Neural progenitor cell (in vitro differentiated cells): ENCODE measurements at regions not wholly inside any gene's neighbourhood (a gene's known extent, or its start where the extent isn't known, plus 50 kb on each side); places are given as distances from the start of the nearest gene placed in this dataset.

Experiments used
- CTCF ChIP-seq: fragments of 200-600 bp; sonication (generic); IDR thresholded peaks from 2 replicates; pipeline ENCODE4 v1.5.1; 2017; ENCODE audit warnings: antibody characterized with exemption, mild to moderate bottlenecking
- EZH2 ChIP-seq: fragments of 200-600 bp; sonication (generic); IDR thresholded peaks from 2 replicates; pipeline ENCODE4 v1.6.1; 2017; ENCODE audit warnings: antibody characterized with exemption, mild to moderate bottlenecking, moderate library complexity
- EZH2phosphoT487 ChIP-seq: fragments of 200-600 bp; sonication (generic); IDR thresholded peaks from 2 replicates; pipeline ENCODE4 v1.6.1; 2017; ENCODE audit warnings: antibody characterized with exemption

- TF ChIP-seq EZH2 (no peak), CTCF (no peak), EZH2phosphoT487 (no peak)
Measured at GRCh38 chr1:8155528-8156186, 129.5 kb upstream of the ERRFI1 start.
